Ishikawa (cell line): ENCODE measurements at regions not wholly inside any gene's neighbourhood (a gene's known extent, or its start where the extent isn't known, plus 50 kb on each side); places are given as distances from the start of the nearest gene placed in this dataset.

Experiments used
- NFIC ChIP-seq: IDR thresholded peaks from 2 replicates; pipeline ENCODE4 v1.6.1; 2012
- TF ChIP-seq, protein P1 (sequence below): IDR thresholded peaks from 2 replicates; pipeline ENCODE4 v1.6.1; 2012; ENCODE audit warnings: low read depth, mild to moderate bottlenecking

DNA sequence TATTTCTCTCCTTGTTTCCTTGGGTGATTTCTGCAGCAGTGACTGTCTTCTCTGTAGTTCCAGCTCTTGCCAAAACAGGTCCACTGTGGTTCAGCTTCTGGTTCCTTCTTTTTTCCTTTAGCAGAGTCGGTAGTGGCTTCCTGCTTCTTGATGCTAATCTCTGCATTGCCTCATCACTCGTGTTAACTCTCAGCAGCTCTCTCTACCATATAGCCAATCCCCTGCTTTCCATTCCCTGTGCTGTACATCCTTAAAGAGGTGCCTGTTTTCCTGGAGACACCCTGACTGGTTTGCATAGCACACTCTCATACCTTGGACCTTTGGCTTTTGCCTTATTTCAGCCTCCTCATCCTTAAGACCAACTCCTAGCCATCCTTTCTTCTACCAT is 191.2 kb upstream of the LNX1 start:
- no peak for TF ChIP-seq NFIC
- TF ChIP-seq, protein P1, sequence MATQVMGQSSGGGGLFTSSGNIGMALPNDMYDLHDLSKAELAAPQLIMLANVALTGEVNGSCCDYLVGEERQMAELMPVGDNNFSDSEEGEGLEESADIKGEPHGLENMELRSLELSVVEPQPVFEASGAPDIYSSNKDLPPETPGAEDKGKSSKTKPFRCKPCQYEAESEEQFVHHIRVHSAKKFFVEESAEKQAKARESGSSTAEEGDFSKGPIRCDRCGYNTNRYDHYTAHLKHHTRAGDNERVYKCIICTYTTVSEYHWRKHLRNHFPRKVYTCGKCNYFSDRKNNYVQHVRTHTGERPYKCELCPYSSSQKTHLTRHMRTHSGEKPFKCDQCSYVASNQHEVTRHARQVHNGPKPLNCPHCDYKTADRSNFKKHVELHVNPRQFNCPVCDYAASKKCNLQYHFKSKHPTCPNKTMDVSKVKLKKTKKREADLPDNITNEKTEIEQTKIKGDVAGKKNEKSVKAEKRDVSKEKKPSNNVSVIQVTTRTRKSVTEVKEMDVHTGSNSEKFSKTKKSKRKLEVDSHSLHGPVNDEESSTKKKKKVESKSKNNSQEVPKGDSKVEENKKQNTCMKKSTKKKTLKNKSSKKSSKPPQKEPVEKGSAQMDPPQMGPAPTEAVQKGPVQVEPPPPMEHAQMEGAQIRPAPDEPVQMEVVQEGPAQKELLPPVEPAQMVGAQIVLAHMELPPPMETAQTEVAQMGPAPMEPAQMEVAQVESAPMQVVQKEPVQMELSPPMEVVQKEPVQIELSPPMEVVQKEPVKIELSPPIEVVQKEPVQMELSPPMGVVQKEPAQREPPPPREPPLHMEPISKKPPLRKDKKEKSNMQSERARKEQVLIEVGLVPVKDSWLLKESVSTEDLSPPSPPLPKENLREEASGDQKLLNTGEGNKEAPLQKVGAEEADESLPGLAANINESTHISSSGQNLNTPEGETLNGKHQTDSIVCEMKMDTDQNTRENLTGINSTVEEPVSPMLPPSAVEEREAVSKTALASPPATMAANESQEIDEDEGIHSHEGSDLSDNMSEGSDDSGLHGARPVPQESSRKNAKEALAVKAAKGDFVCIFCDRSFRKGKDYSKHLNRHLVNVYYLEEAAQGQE, result no peak
